ENCODE measurements at regions not wholly inside any gene's neighbourhood (a gene's known extent, or its start where the extent isn't known, plus 50 kb on each side); places are given as distances from the start of the nearest gene placed in this dataset.

GRCh38 chr6:168815229-168815628 lies 374.2 kb downstream of the SMOC2 start:
- TF ChIP-seq, protein P1, sequence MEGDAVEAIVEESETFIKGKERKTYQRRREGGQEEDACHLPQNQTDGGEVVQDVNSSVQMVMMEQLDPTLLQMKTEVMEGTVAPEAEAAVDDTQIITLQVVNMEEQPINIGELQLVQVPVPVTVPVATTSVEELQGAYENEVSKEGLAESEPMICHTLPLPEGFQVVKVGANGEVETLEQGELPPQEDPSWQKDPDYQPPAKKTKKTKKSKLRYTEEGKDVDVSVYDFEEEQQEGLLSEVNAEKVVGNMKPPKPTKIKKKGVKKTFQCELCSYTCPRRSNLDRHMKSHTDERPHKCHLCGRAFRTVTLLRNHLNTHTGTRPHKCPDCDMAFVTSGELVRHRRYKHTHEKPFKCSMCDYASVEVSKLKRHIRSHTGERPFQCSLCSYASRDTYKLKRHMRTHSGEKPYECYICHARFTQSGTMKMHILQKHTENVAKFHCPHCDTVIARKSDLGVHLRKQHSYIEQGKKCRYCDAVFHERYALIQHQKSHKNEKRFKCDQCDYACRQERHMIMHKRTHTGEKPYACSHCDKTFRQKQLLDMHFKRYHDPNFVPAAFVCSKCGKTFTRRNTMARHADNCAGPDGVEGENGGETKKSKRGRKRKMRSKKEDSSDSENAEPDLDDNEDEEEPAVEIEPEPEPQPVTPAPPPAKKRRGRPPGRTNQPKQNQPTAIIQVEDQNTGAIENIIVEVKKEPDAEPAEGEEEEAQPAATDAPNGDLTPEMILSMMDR (IDR thresholded peaks at IDR 0.05): no peak
- TF ChIP-seq POLR2A (IDR thresholded peaks at IDR 0.05): no peak

Data from tibial nerve (tissue), 3 donors.